ENCODE measurements at regions not wholly inside any gene's neighbourhood (a gene's known extent, or its start where the extent isn't known, plus 50 kb on each side); places are given as distances from the start of the nearest gene placed in this dataset.

- BruUV-seq (replicated peaks) = no TSS peak
- intact Hi-C loops (cut with micrococcal nuclease) = no loop called here
- Histone ChIP-seq H3K27ac (ENCODE audit: low read depth, low read length) (no peak overlapping the region), H4K20me1 (ENCODE audit: insufficient read depth) (no peaks in the 10 kb centered on the region), H3K9ac (ENCODE audit: low read length) (no peak overlapping the region), H3K4me1 (ENCODE audit: control insufficient read depth in 1 of 2, insufficient read depth in 2 of 2, low read length in 2 of 2) (no peaks in the 10 kb centered on the region), H3K27me3 (ENCODE audit: insufficient read depth, low read length) (no peaks in the 10 kb centered on the region), H3K9me3 (ENCODE audit: control insufficient read depth in 1 of 2, insufficient read depth in 1 of 2, low read depth in 1 of 2, low read length in 2 of 2) (no peaks in the 10 kb centered on the region), H3K4me2 (ENCODE audit: low read length) (no peak overlapping the region), H3K36me3 (ENCODE audit: control insufficient read depth in 1 of 2, insufficient read depth in 2 of 2, low read length in 2 of 2) (no peaks in the 10 kb centered on the region), H2AFZ (ENCODE audit: low read depth, low read length, poor library complexity, severe bottlenecking) (peak overlapping the region; percentile 64), H3K4me3 (replicated peaks in 1 of 2; ENCODE audit: low read depth in 1 of 2, low read length in 2 of 2) (no peak overlapping the region), H3K9me2 (ENCODE audit: insufficient read depth) (no peaks in the 10 kb centered on the region), H3K79me2 (ENCODE audit: insufficient read depth, low read length) (no peaks in the 10 kb centered on the region)
- RAD21 ChIA-PET (ENCODE audit: low non-redundant PET in 1 of 2, low total read pairs in 2 of 2, uncharacterized antibody in 2 of 2, unreplicated experiment in 2 of 2) = no interaction called here
- TF ChIP-seq POLR2A (IDR thresholded peaks at IDR 0.05; ENCODE audit: borderline replicate concordance, extremely low read depth, insufficient read depth, insufficient read length) = no peak
- peak; percentile 78 for TF ChIP-seq RAD21 (IDR thresholded peaks at IDR 0.05; ENCODE audit: low read depth)
- TF ChIP-seq ATF3 (IDR thresholded peaks at IDR 0.05) = no peak
- peak; percentile 53 to 72 (median 67); a peak in 5 of 6 replicates for TF ChIP-seq CTCF (IDR thresholded peaks at IDR 0.05 in 2 of 3, conservative IDR thresholded peaks at IDR 0.05 in 1 of 3; ENCODE audit: borderline replicate concordance in 1 of 3, insufficient read depth in 1 of 3, low read depth in 2 of 3, low read length in 2 of 3)
- peak; percentile 91 for TF ChIP-seq TCF7L2 (IDR thresholded peaks at IDR 0.05; ENCODE audit: borderline replicate concordance, extremely low read depth, insufficient read depth, insufficient read length)
- CTCF ChIA-PET = interaction anchor here (0.7 to 1.5 kb wide), 5 partner anchors 11 to 619 kb away, joined by 3 read pairs; no protein-coding TSS in a partner anchor
- POLR2A ChIA-PET = no interaction called here
- ATAC-seq = peak; percentile 94
- DNase-seq (ENCODE audit: low read depth, low spot score) = peak; percentile 34
These were observed 1333.9 kb upstream of the TENM3 start for GRCh38 chr4:180909279-180909678.

GRCh38 chr4:180913750-180914149, 1329.5 kb upstream of the TENM3 start:
- TF ChIP-seq MAX (IDR thresholded peaks at IDR 0.05) = no peak
- 0 out of 2 replicates have a peak, but pooled peaks have one; percentile 8 for TF ChIP-seq JUND (IDR thresholded peaks at IDR 0.05)
- no peak for TF ChIP-seq CTCF (IDR thresholded peaks at IDR 0.05 in 2 of 3, conservative IDR thresholded peaks at IDR 0.05 in 1 of 3; ENCODE audit: borderline replicate concordance in 1 of 3, insufficient read depth in 1 of 3, low read depth in 2 of 3, low read length in 2 of 3)
- POLR2A ChIA-PET = no interaction called here
- CTCF ChIA-PET = no interaction called here
- no peaks in the 10 kb centered on the region for H3K4me1 ChIP-seq (ENCODE audit: control insufficient read depth in 1 of 2, insufficient read depth in 2 of 2, low read length in 2 of 2)
- no peaks in the 10 kb centered on the region for H3K9me2 ChIP-seq (ENCODE audit: insufficient read depth)
- no peak overlapping the region for H3K9ac ChIP-seq (ENCODE audit: low read length)
- H3K27me3 ChIP-seq (ENCODE audit: insufficient read depth, low read length) = no peaks in the 10 kb centered on the region
- no peaks in the 10 kb centered on the region for H3K79me2 ChIP-seq (ENCODE audit: insufficient read depth, low read length)
- DNase-seq (ENCODE audit: low read depth, low spot score) (peak; percentile 12), ATAC-seq (no peak)
- intact Hi-C loops (cut with micrococcal nuclease) = no loop called here
- H3K4me2 ChIP-seq (ENCODE audit: low read length) = no peak overlapping the region
- H3K9me3 ChIP-seq (ENCODE audit: control insufficient read depth in 1 of 2, insufficient read depth in 1 of 2, low read depth in 1 of 2, low read length in 2 of 2) = no peaks in the 10 kb centered on the region
- BruUV-seq (replicated peaks) = no TSS peak
- H2AFZ ChIP-seq (ENCODE audit: low read depth, low read length, poor library complexity, severe bottlenecking) = no peak overlapping the region
- no peaks in the 10 kb centered on the region for H3K36me3 ChIP-seq (ENCODE audit: control insufficient read depth in 1 of 2, insufficient read depth in 2 of 2, low read length in 2 of 2)
- no peaks in the 10 kb centered on the region for H4K20me1 ChIP-seq (ENCODE audit: insufficient read depth)
- H3K27ac ChIP-seq (ENCODE audit: low read depth, low read length) = no peak overlapping the region
- RAD21 ChIA-PET (ENCODE audit: low non-redundant PET in 1 of 2, low total read pairs in 2 of 2, uncharacterized antibody in 2 of 2, unreplicated experiment in 2 of 2) = no interaction called here
- H3K4me3 ChIP-seq (replicated peaks in 1 of 2; ENCODE audit: low read depth in 1 of 2, low read length in 2 of 2) = no peak overlapping the region

Data from HCT116 (cell line).